ENCODE measurements at regions not wholly inside any gene's neighbourhood (a gene's known extent, or its start where the extent isn't known, plus 50 kb on each side); places are given as distances from the start of the nearest gene placed in this dataset.

DNA sequence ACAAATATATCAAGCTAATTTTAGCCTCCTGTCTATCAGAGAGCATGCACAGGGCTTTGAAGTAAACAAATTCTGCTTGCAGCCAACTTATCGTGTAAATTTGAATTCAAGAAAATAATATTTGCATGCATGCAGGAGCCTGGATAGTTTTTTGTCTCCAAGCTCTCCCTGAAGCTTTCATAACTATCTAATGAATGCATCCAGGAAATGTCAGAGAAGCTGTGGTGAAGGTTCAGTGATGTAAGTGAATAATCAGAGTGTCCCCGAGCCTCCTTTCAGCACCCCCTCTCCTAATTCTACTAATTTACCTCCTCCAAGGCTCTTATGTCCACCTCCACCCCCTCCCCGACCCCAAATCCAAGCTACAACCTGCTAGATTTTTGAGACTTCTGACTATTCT, 172.0 kb upstream of the ZNF32 start:
- Histone ChIP-seq H3K36me3 (ENCODE audit: control insufficient read depth in 2 of 4, insufficient read depth in 4 of 4, low read length in 3 of 4) (no peaks in the 10 kb centered on the region), H4K8ac (ENCODE audit: extremely low read depth, insufficient read depth, low read length) (no peak overlapping the region), H3K4me1 (replicated peaks in 1 of 4; ENCODE audit: control insufficient read depth in 3 of 4, insufficient read depth in 4 of 4, low read length in 3 of 4) (no peaks in the 10 kb centered on the region), H3K23me2 (ENCODE audit: low read depth, low read length) (no peaks in the 10 kb centered on the region; the same call in 1 of the 2 replicates), H2BK12ac (ENCODE audit: low read depth, low read length) (no peak overlapping the region), H3K14ac (ENCODE audit: insufficient read length) (no peak overlapping the region), H3K4ac (replicated peaks; ENCODE audit: insufficient read length, low read depth, low read length) (no peak overlapping the region), H3K9ac (replicated peaks in 1 of 4; ENCODE audit: extremely low read depth in 1 of 4, low read depth in 3 of 4, low read length in 3 of 4) (no peak overlapping the region), H3K56ac (replicated peaks; ENCODE audit: insufficient read length, low read depth, low read length) (no peak overlapping the region), H3K9me3 (ENCODE audit: insufficient read depth in 2 of 2, low read depth in 1 of 2, low read length in 1 of 2) (no peaks in the 10 kb centered on the region), H4K5ac (ENCODE audit: insufficient read length, low read depth, low read length) (no peak overlapping the region), H3K79me1 (ENCODE audit: low read depth, low read length) (no peaks in the 10 kb centered on the region), H3K18ac (ENCODE audit: extremely low read depth, low read length) (no peak overlapping the region), H4K20me1 (replicated peaks in 1 of 2; ENCODE audit: control insufficient read depth in 1 of 2, insufficient read depth in 2 of 2, low read length in 2 of 2) (no peaks in the 10 kb centered on the region), H4K91ac (replicated peaks; ENCODE audit: insufficient read length, low read length) (no peak overlapping the region), H2BK20ac (ENCODE audit: low read length) (no peak overlapping the region), H3K4me3 (ENCODE audit: extremely low read depth in 1 of 4, insufficient read depth in 2 of 4, low read depth in 3 of 4, low read length in 4 of 4) (no peak overlapping the region), H3K27me3 (replicated peaks in 1 of 4; ENCODE audit: control insufficient read depth in 3 of 4, extremely low read depth in 1 of 4, insufficient read depth in 3 of 4, low read length in 3 of 4) (no peaks in the 10 kb centered on the region), H3K79me2 (ENCODE audit: control insufficient read depth in 1 of 2, insufficient read depth in 2 of 2, low read length in 2 of 2) (no peaks in the 10 kb centered on the region), H3K4me2 (ENCODE audit: insufficient read depth in 1 of 2, low read depth in 2 of 2, low read length in 2 of 2) (no peak overlapping the region), H3K23ac (ENCODE audit: insufficient read length) (no peak overlapping the region), H2AK5ac (ENCODE audit: low read depth, low read length) (no peak overlapping the region), H2BK5ac (ENCODE audit: low read depth, low read length) (no peak overlapping the region), H2AFZ (ENCODE audit: low read length) (no peak overlapping the region), H2BK15ac (ENCODE audit: low read length) (no peak overlapping the region), H2BK120ac (replicated peaks; ENCODE audit: low read depth, low read length) (no peak overlapping the region), H3K27ac (ENCODE audit: low read depth, low read length) (no peak overlapping the region)
- DNase-seq (ENCODE audit: low read depth in 1 of 2, low spot score in 2 of 2) (no peak), FAIRE-seq (no peak)
- 80% methylated on average over 3 of the region's 3 CpGs; no CpG with 5 or more reads in 1 of the 2 experiments for WGBS, 2 experiments (ENCODE audit: extremely low coverage in 1 of 2, insufficient coverage in 1 of 2, insufficient read length in 1 of 2, insufficient replicate concordance in 2 of 2, low coverage in 1 of 2, low lambda C conversion rate in 2 of 2, missing lambda C conversion rate in 1 of 2)
- POLR2A ChIA-PET (ENCODE audit: partially characterized antibody), result no interaction called here
- CTCF ChIA-PET (ENCODE audit: partially characterized antibody), result interaction anchor here (0.8 to 1.1 kb wide), 2 partner anchors 90 to 488 kb away, joined by 3 to 5 read pairs; no protein-coding TSS in a partner anchor
- TF ChIP-seq, protein P1, sequence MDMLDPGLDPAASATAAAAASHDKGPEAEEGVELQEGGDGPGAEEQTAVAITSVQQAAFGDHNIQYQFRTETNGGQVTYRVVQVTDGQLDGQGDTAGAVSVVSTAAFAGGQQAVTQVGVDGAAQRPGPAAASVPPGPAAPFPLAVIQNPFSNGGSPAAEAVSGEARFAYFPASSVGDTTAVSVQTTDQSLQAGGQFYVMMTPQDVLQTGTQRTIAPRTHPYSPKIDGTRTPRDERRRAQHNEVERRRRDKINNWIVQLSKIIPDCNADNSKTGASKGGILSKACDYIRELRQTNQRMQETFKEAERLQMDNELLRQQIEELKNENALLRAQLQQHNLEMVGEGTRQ (IDR thresholded peaks at IDR 0.05; ENCODE audit: low read length), result no peak
- no peak for TF ChIP-seq CREB1 (IDR thresholded peaks at IDR 0.05)
- TF ChIP-seq TAF7 (optimal IDR thresholded peaks at IDR 0.05; ENCODE audit: borderline replicate concordance, low read depth, low read length), result no peak
- TF ChIP-seq CTCF (IDR thresholded peaks at IDR 0.05; ENCODE audit: control extremely low read depth in 1 of 3, insufficient read depth in 1 of 3, low read depth in 1 of 3, low read length in 3 of 3), result no peak
- TF ChIP-seq KDM1A (IDR thresholded peaks at IDR 0.05; ENCODE audit: borderline replicate concordance, low read length), result no peak
- TF ChIP-seq MAFK (IDR thresholded peaks at IDR 0.05; ENCODE audit: low read depth, low read length), result no peak
- no peak for TF ChIP-seq SP4 (IDR thresholded peaks at IDR 0.05; ENCODE audit: low read length)
- no peak for TF ChIP-seq CEBPB (IDR thresholded peaks at IDR 0.05; ENCODE audit: low read depth, low read length)
- TF ChIP-seq TAF1 (IDR thresholded peaks at IDR 0.05; ENCODE audit: low read depth, low read length), result no peak
- TF ChIP-seq JUN (IDR thresholded peaks at IDR 0.05; ENCODE audit: low read depth, low read length), result no peak
- no peak for TF ChIP-seq POLR2AphosphoS5 (IDR thresholded peaks at IDR 0.05; ENCODE audit: low read depth, low read length)
- no peak for TF ChIP-seq SRF (IDR thresholded peaks at IDR 0.05; ENCODE audit: low read depth, low read length)
- no peak for TF ChIP-seq SP2 (IDR thresholded peaks at IDR 0.05; ENCODE audit: low read length)

Data from H1 (cell line).